NCI-H524 (cell line): ENCODE measurements at regions not wholly inside any gene's neighbourhood (a gene's known extent, or its start where the extent isn't known, plus 50 kb on each side); places are given as distances from the start of the nearest gene placed in this dataset.
"Not testable (repeated sequence)": the region's sequence is repeated elsewhere in the genome, so short reads cannot be mapped to it uniquely, and the experiment has no call there.

ENCODE experiments used
- DNase-seq, 2 experiments: peaks; one replicate each; lab custom pipeline; 2025; lab: John Stamatoyannopoulos, UW

DNA sequence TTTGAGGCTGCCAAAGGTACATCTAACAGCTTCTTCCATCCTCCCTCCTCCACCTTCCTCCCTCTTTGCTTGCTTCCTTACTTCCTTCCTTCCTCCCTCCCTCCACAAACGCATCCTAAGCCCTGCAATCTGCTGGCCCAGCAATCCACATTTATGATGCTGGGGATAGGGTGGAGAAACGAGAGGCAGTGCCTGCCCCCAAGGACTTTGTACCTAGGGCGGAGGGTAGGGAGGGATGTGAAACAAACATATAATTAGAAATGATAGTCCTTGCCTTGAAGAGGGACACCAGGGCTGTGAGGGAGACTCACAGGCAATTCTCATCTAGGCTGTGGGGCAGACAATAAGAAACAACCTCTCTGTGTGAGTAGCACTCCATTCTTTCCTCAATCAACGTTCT is 188.3 kb downstream of the ANKRD30B start:
- no peak for DNase-seq

DNA sequence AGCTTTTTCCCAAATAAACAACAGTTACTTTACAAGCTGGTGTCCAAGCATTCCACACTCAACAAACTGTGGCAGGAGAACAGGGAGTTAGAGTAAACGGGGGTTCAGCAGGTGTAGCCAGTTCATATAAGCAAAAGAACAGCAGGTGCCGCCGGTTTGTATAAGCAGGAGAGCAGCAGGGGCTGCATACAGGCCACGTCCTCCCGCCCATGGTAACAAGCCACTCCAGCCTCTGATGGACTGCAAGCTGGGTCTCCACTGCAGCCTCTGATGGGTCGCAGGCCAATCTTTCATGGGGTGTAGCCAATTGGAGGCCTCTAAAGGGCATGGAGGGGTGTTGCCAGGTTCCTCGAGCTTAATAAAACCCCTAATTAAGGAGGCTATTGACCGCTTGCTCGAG is 189.3 kb downstream of the ANKRD30B start:
- DNase-seq: no peak

DNA sequence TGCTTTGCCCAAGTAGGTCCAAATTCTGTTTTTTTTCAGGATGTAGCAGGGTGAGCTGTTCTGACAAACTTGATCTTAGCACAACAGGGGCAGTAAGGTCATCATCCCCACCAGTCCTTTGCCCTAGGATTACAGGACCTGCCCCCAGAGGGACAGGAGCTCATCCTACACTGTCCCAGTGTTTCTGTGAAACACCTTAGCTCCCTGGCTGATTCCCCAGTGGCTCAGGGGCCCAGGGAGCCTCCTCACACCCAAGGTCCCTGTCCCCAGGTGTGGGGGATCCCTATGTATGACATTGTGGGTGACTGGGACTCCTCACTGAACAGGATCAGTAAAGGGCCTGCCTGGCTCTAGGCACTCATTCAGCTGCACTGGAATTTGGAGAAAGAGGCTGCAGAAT is 191.2 kb downstream of the ANKRD30B start:
- no peak for DNase-seq

DNA sequence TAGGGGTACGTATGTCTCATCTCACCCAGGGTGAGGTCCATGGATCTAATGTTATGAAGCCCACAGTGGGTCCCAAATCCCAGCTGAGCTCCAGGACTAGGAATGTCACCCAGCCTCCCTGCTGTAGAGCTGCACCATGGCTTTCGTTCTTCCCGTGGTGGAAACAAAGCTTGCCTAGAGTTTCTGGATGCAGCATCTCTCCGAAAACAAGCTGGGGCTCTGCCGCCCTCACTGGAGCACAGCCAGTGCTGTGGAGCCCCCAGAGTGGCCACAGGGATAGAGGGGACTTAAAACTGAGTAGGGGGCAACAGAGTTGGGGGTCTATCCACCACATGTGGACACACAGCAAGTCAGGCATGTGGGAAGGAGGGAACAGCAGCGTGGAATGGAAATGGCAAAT is 192.1 kb downstream of the ANKRD30B start:
- DNase-seq: not testable (repeated sequence)

DNA sequence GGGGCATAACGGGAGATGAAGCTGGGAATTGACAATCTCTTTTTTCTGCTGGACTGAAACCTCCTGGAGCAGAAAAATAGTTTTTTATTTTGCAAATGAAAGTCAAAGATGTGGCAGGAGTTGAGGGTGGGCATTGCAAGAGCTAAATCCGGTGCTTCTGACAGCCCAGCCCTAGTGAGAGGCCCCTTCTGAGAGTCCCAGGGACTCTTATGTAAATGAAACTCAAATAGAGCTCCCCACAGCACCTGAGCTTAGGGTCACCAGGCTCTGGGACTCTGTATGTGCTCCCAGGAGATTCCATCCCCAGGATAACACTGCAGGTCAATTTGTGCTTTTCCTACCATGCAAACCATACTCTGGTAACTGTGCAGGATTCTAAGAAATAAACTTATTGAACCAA is 192.8 kb downstream of the ANKRD30B start:
- DNase-seq: no peak

DNA sequence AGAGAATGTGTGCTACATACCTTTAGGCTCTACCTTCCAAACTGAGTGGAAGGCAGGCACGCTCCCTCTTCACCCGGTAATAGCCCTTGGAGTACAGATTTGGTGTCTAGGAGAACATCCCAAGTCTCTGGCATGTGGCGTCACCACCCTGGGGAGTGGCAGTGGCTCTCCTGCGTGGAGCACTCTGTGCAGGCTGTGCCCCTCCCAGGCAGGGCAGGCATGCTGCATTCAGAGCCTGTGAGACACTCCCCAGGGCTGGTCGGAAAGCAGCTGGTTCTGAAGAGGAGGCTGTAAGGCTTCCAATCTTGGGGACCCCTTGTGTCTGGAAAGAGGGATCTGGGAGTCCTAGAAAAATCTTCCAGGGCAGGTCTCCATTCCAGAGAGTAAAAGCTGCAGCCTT is 193.3 kb downstream of the ANKRD30B start:
- no peak for DNase-seq

DNA sequence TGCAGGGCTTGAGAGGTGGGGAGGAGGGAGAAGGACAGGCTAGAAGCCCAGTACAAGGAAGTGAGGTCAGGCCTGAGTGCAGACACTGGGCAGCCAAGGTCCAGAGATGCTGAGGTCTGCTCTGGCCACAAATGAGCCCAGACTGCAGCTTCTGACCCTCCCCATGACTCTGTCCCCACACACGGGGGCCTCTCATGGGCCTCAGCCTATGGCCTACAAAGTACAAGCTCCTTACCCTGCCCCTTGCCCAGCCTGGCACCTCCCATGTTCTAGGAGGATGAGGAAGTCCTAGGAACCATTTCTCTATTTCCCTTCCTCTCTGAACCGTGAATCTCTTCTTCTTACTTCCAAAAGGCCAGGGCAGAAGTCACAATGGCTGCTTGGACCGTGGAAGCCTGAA is 193.8 kb downstream of the ANKRD30B start:
- no peak for DNase-seq

DNA sequence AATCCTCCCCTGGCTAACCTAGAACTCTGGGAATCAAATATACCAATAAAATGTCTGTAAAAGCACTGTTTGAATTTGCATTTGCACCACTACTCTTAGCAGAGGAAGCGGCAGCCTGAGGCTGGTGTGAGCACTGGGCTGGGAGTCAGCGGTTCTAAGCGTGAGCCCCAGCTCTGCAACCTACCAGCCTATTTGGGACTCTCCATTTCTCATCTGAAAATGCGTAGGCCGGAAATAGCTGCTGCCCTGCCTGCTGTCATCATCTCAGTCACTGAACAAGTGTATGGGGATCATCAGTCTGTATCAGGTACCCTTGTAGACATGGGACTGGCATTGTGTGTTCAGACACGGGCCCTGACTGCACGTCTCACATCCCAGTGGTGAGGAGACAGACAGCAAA is 194.3 kb downstream of the ANKRD30B start:
- no peak for DNase-seq

DNA sequence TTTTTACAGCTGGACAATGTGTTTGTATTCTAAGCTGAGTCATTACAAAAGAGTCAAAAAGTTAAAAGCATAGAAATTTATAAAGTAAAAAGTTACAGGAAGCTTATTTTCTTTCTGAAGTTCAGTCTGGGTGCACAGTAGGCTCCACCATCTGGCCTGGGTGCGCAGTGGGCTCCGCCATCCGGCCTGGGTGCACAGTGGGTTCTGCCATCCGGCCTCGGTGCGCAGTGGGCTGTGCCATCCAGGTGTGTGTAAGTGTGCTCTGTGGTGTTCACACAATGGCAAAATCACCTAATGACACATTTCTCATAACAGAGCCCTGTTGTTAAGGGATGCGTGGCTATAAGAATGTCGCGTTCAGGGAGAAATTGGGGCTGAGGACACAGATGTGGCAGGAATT is 195.5 kb downstream of the ANKRD30B start:
- DNase-seq: no peak

DNA sequence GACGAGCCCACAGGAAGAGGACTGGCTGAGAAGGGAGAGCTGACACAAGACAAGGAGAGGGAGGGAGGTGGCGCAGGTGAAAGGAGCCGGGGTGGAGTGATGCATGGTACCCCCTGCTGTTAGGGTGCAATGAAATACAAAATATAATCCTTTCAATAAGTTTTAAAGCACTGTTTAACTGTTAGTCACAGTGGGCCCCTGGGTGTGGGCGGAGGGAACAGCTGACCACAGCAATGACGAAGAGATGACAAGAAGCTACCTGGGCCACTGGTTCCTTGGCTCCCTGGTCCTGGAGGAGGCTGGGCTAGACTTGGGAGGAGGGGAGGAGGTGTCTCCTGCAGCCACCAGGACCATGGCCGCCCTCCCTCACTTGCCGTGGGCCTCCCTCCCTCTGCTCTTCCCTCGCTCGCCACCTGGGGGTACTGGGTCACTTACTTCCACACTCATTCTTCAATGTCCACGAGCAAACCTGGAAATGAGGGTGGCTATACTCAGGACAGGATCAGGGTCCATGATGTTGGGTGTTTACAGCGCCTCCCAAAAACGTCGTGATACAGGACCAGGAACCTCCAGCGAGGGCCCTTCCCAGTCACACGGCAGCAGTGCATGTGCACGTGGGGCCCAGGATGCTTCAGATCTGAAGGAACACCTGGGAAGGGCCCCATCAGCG is 196.1 kb downstream of the ANKRD30B start:
- DNase-seq: no peak

DNA sequence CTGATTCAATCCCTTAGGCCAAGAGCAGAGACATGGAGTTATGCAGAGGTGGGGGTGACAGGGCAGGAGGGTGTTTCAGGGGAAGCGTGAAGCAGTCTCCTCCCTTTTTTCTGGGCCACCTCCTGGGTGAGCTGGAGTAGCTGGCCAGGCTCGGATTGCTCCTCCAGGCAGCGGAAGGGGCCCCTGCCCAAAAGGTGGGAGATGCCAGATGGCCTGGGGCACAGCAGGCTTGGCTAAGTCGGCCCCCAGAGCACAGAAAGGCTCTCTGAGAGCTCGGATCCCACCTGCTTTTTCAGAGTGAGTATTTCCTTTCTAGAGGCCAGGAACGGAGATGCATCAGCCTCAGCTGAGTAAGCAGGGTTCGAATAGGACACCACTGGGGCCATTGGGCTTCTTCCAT is 196.9 kb downstream of the ANKRD30B start:
- DNase-seq: peak; percentile 34 to 70

DNA sequence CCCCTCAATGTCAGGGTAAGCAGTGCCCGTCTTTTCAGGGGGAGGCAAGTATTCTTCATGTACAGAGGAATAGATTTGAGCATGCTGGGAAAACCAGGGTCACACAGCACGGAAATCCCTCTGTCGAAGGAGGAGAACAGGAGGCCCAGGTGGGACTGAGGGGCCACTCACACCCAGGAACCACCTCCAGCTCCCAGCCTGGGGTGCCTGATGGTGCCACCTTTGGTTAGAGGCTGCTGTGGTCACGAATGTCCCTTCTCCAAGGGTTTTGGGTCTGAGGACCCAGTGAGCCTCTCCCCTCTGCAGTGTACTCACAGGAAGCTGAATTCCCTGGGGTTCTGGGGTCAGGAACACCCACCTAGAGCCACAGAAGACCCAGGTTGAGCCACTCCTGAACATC is 197.3 kb downstream of the ANKRD30B start:
- no peak for DNase-seq

DNA sequence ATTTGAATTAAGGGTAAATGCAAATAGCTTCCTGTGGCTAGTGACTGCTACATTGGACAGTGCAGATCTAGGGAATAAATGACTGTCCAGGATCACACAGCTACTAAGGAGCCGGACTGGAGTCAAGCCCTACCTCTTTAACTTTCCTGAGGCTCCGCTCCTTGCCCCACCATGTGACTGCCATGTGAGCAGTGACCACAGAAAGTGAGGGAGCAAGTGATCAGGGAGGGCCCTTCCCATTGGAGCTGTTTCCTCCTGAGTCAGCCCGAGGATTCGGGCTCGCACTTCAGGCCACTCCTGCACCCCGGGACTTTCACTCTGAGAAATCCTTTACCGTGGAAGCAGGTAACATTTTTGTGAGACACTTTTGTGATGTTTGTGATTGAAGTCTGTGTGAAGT is 198.0 kb downstream of the ANKRD30B start:
- no peak for DNase-seq

DNA sequence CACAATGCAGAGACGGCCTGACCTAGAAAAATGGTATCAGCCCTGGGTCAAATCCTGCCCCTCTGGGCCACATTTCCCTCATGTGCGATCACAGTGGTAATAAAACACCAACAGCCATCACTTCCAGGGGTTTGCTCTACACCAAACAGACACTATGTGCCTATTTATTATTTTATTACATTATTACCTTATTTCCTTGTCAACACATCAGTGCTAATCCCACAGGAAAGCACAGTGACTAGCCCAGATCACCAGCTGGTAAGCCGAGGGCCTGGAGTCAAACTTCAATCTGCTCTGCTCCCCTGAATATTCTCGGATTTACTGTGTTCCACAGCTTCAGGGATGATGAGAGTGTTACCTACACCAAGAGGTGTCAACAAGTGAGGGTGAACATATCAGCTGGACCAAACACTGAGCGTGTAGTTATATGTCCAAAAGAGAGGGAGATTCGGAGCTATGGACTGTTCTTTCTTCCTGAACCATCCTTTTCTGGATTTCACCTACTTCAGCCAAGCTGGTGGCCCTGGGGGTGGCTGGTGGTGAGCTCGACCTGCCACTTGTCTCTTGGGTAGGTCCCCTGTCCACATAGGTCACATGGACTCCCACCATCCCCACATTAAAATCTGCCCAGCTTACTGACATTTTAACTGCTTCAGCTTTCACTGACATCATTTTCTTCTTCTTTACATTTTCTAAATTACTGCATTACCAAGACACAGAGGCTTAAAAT is 198.9 kb downstream of the ANKRD30B start:
- DNase-seq: not testable (repeated sequence)

DNA sequence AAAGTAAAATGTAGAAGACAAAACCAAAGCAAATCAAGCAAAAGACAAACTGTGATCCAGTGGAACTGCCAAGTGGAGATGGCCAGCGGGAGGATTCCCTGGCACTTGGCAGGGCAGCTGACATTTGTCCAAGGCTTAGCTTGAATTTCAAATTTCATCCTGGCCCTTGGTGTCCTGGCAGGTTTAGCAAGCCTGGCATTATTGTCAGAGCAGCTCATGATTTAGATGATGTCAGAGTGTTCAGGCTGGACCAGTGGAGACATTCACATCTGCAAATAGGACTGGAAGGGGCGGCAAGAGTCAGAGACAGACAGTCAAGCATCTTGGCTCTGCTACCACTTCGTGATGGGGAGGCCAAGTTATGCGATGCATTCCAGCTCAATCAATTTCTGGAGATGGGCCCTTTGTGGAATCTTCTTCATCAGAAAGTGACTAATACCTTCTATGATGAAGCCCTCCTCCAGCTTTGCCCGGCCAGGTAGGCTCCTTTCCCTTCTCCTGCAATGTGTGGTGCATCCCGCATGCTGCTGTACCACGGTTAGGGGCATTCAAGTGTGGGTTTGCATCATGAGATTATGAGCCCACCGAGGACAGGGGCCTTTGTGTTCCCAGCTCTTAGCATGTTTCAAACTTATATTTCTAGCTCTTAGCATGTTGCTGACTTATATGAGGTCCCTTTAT is 199.7 kb downstream of the ANKRD30B start:
- DNase-seq: no peak

DNA sequence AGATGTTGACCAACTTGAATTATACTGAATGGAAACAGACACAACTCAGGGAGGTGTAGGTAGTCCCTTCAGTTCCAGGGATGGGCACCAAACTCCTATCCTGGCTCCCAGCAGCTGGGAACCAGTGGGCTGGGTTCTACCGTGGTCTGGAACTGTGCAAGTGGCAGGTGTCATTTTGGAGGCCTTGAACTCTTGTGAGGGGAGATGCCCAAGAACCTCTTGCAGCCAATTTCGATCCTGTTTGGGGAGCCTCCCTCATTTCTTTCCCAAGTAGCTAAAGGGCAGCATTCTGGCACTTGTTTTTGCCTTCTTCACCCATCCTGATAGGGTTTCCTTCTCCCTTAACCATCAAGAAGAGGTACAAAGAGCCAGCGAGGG is 200.2 kb downstream of the ANKRD30B start:
- no peak for DNase-seq

DNA sequence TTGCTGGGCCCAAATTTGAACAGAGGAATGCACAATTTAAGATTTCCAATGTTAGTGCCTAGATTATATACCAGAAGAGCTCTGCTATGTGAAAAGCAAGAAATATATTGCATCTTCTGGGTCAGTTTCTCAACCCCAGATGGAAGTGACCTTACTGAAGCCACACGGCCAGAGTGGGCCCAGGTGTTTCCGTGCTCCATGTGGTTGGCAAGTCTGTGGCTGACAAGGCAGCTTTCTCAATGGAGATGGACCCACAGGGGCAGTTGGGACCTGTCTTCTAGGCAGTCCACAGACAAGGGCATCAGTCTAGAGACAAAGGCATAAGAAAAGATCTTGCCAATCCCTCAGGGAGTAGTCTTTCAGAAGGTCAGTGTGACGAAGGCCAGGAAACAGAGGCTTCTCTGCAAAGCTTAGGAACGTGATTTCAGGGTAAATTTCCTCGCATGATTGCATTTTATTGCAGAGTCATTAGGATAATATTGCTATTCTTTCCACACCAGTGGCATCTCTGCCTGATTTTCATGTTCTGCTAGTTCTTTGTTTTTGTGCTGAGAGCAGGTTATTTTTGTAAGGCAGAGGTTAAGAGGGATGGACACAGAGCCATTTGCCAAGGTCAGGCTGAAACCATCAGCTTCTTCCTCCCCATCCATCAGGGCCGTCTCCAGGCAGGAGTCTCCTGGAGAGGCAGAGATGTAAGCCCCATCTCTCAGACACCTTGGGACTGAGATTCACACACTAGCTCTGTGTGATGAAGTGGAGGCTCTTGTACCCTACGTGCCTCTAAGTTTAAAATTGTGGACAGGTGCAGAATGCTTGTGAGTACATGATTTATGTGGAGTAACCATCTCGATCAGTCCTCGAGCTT is 202.1 kb downstream of the ANKRD30B start:
- no peak for DNase-seq

DNA sequence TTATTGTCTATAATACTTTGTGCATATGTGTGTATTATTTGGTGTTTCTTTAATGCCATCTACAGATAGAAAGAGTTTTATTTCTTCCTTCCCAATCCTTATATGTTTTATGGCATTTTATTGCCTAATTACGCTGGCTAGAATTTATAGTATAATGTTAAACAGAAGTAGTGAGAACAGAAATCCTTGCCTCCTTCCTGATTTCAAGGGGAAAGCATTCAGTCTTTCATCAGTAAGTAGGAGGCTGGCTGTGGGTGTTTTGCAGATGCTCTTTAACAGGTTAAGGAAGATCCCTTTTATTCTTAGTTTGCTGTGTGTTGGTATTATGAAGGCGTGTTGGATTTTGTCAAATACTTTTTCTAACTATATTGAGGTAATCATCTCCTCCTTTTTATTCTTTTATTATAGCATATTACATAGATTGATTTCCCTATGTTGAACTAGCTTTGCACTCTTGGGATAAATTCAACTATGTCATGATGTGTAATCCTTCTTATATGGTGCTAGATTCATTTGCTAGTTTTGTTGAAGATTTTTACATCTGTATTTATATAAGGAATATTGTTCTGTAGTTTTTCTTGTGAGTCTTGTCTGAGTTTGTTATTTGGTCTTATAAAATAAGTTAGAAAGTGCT is 204.6 kb downstream of the ANKRD30B start:
- not testable (repeated sequence) for DNase-seq

DNA sequence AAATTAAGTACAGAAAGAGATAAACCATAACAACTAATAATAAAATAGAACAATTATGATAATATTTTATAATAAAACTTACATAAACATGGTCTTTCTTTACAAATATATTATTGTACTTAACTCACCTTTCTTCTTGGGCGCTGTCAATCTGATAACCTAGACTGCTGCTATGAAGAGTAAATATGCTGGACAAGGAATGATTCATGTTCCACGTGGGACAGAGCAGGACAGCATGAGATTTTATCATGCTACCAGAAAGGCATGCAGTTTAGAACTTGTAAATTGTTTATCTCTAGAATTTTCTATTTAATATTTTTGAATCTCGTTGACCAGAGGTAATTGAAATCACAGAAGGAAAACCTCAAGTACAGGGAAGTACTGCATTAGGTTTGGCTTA is 210.7 kb downstream of the ANKRD30B start:
- no peak for DNase-seq

DNA sequence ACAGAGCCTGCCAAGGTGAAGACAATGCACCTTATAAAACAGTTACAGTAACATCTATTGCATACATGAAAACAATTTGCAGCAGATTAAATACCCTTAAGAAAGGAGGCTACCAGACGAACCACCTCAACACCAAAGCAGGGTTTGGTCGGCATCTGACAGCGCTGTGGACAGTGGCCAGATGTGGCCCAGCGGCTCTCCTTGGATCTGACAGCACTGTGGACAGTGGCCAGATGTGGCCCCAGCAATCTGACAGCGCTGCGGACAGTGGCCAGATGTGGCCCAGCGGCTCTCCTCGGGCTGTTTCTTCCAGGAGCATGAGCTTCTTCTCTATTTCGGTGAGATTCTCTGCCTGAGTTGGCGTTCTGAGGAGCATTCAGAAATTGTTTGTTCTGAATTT is 211.6 kb downstream of the ANKRD30B start:
- no peak for DNase-seq

DNA sequence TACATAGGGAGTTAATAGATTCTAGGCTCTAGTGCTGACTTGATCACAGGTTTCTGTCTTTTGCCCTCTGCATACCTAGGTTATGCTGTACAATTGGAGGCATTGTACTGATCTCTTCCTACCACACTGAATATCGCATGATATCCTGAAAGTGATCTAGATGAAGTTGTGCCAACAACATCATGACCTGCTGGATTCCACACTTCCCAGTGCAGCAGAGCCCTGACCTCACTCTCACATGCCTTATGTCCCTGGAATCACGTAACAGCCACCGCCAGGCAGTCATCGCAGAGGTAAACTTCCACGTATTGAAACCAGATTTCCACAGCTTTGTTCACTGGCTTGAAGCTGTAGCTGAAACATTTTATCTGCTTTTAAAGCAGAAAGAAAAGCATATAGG is 214.0 kb downstream of the ANKRD30B start:
- no peak for DNase-seq

DNA sequence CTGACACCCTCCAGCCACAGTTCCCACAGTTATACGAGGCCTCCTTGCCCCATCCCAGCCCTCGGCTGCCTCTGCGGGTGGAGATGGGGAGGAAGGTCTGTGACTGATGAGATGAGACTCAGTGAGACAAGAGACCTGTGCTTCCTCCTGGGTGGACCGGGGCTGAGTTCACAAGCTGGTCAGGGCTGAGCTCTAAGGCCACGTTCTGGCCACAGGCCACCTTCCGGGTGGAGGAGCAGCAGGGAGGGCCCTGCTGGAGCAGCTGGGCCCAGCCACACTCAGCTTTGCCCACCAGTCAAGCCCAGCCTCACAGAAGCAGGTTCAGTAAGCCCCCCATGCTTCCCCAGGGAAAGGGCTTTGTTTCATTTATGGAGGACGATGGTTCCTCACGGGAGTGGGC is 214.7 kb downstream of the ANKRD30B start:
- no peak for DNase-seq
